ENCODE measurements at regions not wholly inside any gene's neighbourhood (a gene's known extent, or its start where the extent isn't known, plus 50 kb on each side); places are given as distances from the start of the nearest gene placed in this dataset.

DNA sequence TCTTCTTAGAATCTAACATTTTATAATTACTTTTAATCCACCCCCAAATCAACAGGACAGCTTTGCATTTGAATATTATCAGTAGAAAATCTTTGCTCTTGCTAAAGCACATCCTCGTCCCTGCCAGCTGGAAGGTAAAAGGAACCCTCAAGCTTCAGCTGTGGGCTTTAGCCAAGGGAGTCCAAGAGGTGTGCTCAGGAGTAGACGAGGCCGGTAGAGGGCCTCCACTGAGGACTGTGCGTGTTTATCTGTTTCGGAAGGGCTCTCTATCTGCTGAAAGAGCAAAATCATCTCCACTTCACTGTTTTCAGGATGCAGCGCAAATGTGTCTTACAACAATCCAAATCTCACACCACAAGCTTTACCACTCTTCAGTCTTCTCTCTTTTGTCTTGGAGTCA is 257.4 kb upstream of the IL12A start:
- 71 to 91% methylated on average over 6 of the region's 6 CpGs for WGBS, 2 donors
- H3K27ac ChIP-seq = no peak overlapping the region
- no peaks in the 10 kb centered on the region for H3K9me3 ChIP-seq
- H3K27me3 ChIP-seq = no peaks in the 10 kb centered on the region
- H3K36me3 ChIP-seq = no peaks in the 10 kb centered on the region
- TF ChIP-seq, protein P1, sequence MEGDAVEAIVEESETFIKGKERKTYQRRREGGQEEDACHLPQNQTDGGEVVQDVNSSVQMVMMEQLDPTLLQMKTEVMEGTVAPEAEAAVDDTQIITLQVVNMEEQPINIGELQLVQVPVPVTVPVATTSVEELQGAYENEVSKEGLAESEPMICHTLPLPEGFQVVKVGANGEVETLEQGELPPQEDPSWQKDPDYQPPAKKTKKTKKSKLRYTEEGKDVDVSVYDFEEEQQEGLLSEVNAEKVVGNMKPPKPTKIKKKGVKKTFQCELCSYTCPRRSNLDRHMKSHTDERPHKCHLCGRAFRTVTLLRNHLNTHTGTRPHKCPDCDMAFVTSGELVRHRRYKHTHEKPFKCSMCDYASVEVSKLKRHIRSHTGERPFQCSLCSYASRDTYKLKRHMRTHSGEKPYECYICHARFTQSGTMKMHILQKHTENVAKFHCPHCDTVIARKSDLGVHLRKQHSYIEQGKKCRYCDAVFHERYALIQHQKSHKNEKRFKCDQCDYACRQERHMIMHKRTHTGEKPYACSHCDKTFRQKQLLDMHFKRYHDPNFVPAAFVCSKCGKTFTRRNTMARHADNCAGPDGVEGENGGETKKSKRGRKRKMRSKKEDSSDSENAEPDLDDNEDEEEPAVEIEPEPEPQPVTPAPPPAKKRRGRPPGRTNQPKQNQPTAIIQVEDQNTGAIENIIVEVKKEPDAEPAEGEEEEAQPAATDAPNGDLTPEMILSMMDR (IDR thresholded peaks at IDR 0.05) = no peak
- TF ChIP-seq POLR2A (IDR thresholded peaks at IDR 0.05) (no peak), EP300 (IDR thresholded peaks at IDR 0.05) (no peak), POLR2AphosphoS5 (IDR thresholded peaks at IDR 0.05) (no peak)
- no peak overlapping the region for H3K4me3 ChIP-seq
- ATAC-seq (ENCODE audit: low FRiP score in 2 of 2) (peak in 1 of 2 donors; percentile 20), DNase-seq (no peak)
- H3K4me1 ChIP-seq = peaks cover 5 to 19% (median 14%) of the 10 kb centered on the region in 4 donors

GRCh38 chr3:159732172-159733111 is 256.2 kb upstream of the IL12A start:
- Histone ChIP-seq H3K27me3 (no peaks in the 10 kb centered on the region), H3K27ac (peak overlapping the region; percentile 10 to 42 (median 33)), H3K4me1 (peaks cover 5 to 19% (median 14%) of the 10 kb centered on the region in 4 donors), H3K4me3 (peak overlapping the region in 1 of 4 donors; percentile 18), H3K9me3 (no peaks in the 10 kb centered on the region), H3K36me3 (no peaks in the 10 kb centered on the region)
- DNase-seq (peak in 1 of 2 donors; percentile 49), ATAC-seq (ENCODE audit: low FRiP score in 2 of 2) (peak; percentile 40 to 65)
- WGBS, 2 donors = 31 to 41% methylated on average over 6 of the region's 6 CpGs
- no peak for TF ChIP-seq POLR2A (IDR thresholded peaks at IDR 0.05)
- TF ChIP-seq EP300 (IDR thresholded peaks at IDR 0.05) = no peak
- no peak for TF ChIP-seq POLR2AphosphoS5 (IDR thresholded peaks at IDR 0.05)
- TF ChIP-seq, protein P1 (IDR thresholded peaks at IDR 0.05) = no peak

DNA sequence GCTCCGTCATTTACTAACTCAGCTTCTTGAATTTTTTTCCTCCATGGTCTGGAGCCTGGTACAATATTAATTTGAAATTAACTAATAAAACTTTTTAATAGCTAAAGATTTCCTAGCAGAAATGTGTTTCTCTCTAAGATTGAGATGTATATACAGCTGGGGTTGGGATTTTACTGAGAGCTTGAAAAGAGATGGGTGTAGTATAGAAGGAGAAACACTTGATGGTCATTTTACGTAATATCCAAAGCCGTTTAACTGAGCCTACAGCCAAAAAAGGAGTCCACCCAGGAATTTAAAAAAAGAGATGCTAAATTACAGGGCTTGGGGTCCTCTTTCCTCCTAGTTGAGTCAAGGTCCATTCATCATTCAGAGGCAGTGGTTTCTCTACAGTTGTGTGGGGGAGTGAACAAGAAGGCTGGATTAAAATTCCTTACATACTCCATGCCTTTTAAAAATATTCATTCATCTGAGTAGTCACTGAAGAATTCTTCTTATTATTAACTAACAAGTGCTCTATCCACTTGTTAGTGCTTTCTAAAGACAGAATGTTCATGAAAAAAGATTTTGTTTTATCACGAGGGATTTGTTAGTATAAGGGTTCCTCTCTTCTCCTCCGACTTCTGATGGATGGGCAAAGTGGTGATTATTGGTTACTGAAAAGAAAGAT is 255.3 kb upstream of the IL12A start:
- DNase-seq = no peak
- ATAC-seq (ENCODE audit: low FRiP score in 2 of 2) = peak in 1 of 2 donors; percentile 19
- no peaks in the 10 kb centered on the region for H3K27me3 ChIP-seq
- TF ChIP-seq POLR2AphosphoS5 (IDR thresholded peaks at IDR 0.05) = no peak
- TF ChIP-seq, protein P1 (IDR thresholded peaks at IDR 0.05) = no peak
- no peak for TF ChIP-seq POLR2A (IDR thresholded peaks at IDR 0.05)
- TF ChIP-seq EP300 (IDR thresholded peaks at IDR 0.05) = no peak
- H3K4me3 ChIP-seq = peak overlapping the region in 1 of 4 donors; percentile 18
- H3K27ac ChIP-seq = peak overlapping the region in 1 of 4 donors; percentile 12
- H3K4me1 ChIP-seq = peaks cover 5 to 19% (median 14%) of the 10 kb centered on the region in 4 donors
- H3K36me3 ChIP-seq = no peaks in the 10 kb centered on the region
- 64 to 69% methylated on average over 5 of the region's 5 CpGs for WGBS, 2 donors
- no peaks in the 10 kb centered on the region for H3K9me3 ChIP-seq

DNA sequence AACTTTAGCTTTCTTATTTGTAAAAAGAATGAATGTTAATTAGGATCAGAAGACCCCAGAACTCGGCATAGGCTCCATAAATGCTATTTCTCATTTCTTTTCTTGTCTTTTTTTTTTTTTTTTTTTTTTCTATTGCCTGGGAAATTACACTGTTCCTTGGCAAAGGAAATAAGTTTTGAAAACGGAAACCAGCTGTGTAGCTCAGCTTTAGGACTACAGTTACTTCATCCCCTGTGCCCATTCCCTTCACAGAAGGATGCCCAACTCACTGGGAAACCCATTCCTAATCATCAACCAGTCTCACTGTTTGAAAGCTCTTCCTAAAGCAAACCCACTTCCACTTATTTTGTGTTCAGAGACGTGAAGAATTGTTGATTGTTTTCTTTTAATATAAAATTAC is 254.0 kb upstream of the IL12A start:
- DNase-seq (no peak), ATAC-seq (ENCODE audit: low FRiP score in 2 of 2) (no peak)
- WGBS, 2 donors = 47 to 57% methylated on average over 3 of the region's 3 CpGs
- Histone ChIP-seq H3K4me1 (peaks cover 5 to 19% (median 14%) of the 10 kb centered on the region in 4 donors), H3K27me3 (no peaks in the 10 kb centered on the region), H3K27ac (no peak overlapping the region), H3K4me3 (no peak overlapping the region), H3K36me3 (no peaks in the 10 kb centered on the region), H3K9me3 (no peaks in the 10 kb centered on the region)
- no peak for TF ChIP-seq POLR2AphosphoS5 (IDR thresholded peaks at IDR 0.05)
- TF ChIP-seq EP300 (IDR thresholded peaks at IDR 0.05) = no peak

- no peak for TF ChIP-seq POLR2AphosphoS5 (IDR thresholded peaks at IDR 0.05)
- TF ChIP-seq POLR2A (IDR thresholded peaks at IDR 0.05) = no peak
- TF ChIP-seq, protein P1 (IDR thresholded peaks at IDR 0.05) = no peak
- TF ChIP-seq EP300 (IDR thresholded peaks at IDR 0.05) = no peak
- WGBS, 2 donors = 90% methylated on average over 1 of the region's 1 CpG
- Histone ChIP-seq H3K4me3 (no peak overlapping the region), H3K9me3 (no peaks in the 10 kb centered on the region), H3K27me3 (no peaks in the 10 kb centered on the region), H3K27ac (no peak overlapping the region), H3K4me1 (no peaks in the 10 kb centered on the region), H3K36me3 (no peaks in the 10 kb centered on the region)
- no peak for DNase-seq
- no peak for ATAC-seq (ENCODE audit: low FRiP score in 2 of 2)
These were observed 249.5 kb upstream of the IL12A start for GRCh38 chr3:159739166-159739565.
